ENCODE measurements at regions not wholly inside any gene's neighbourhood (a gene's known extent, or its start where the extent isn't known, plus 50 kb on each side); places are given as distances from the start of the nearest gene placed in this dataset.
"Not testable (repeated sequence)": the region's sequence is repeated elsewhere in the genome, so short reads cannot be mapped to it uniquely, and the experiment has no call there.

DNA sequence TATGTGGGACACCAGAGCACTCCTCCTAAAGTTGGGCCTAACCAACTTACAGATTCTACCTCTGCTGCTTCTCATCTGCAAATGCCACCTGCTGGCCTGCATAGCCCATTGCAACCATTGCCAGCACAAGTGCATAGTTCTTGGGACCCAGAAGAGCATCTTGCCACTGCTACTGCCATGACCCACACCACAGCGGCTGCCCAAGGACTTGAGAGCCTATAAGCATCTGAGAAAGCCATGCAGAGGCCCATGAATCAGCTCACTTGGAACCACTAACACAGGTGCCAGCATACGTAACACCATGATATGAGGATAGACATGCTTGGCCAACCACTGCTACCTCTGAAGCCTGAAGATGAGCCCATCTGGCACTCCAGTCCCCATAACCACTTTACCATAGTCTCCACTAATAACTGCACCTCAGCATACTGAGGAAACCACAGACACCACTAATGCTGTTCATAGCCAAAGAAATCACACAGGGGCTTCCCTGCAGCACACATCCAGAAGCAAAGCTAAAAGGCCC, 258.1 kb upstream of the AGTR2 start:
- DNase-seq (ENCODE audit: low read depth), result peak; percentile 12
- TF ChIP-seq, protein P1, sequence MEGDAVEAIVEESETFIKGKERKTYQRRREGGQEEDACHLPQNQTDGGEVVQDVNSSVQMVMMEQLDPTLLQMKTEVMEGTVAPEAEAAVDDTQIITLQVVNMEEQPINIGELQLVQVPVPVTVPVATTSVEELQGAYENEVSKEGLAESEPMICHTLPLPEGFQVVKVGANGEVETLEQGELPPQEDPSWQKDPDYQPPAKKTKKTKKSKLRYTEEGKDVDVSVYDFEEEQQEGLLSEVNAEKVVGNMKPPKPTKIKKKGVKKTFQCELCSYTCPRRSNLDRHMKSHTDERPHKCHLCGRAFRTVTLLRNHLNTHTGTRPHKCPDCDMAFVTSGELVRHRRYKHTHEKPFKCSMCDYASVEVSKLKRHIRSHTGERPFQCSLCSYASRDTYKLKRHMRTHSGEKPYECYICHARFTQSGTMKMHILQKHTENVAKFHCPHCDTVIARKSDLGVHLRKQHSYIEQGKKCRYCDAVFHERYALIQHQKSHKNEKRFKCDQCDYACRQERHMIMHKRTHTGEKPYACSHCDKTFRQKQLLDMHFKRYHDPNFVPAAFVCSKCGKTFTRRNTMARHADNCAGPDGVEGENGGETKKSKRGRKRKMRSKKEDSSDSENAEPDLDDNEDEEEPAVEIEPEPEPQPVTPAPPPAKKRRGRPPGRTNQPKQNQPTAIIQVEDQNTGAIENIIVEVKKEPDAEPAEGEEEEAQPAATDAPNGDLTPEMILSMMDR (conservative IDR thresholded peaks at IDR 0.05; ENCODE audit: control insufficient read depth, insufficient read depth, low read depth, low read length), result peak; percentile 49
- H3K4me3 ChIP-seq (ENCODE audit: control insufficient read depth, low read depth, low read length), result no peak overlapping the region

DNA sequence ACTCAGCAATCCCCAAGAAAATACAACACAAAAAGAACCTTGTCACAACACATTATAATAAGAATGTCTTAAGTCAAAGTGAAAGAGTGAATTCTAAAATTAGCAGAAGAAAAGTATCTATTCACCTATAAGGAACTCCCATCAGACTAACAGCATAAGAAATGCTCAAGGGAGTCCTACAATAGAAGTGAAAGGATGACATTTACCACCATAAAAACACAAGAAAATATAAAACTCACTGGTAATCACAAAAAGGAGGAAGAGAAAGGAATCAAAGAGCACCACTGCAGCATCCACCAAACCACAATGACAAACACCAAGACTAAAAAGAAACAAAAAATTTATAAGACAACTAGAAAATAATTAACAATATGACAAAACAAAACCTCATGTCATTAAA, 257.0 kb upstream of the AGTR2 start:
- no peak overlapping the region for H3K4me3 ChIP-seq (ENCODE audit: control insufficient read depth, low read depth, low read length)
- DNase-seq (ENCODE audit: low read depth), result no peak
- TF ChIP-seq, protein P1 (conservative IDR thresholded peaks at IDR 0.05; ENCODE audit: control insufficient read depth, insufficient read depth, low read depth, low read length), result no peak

DNA sequence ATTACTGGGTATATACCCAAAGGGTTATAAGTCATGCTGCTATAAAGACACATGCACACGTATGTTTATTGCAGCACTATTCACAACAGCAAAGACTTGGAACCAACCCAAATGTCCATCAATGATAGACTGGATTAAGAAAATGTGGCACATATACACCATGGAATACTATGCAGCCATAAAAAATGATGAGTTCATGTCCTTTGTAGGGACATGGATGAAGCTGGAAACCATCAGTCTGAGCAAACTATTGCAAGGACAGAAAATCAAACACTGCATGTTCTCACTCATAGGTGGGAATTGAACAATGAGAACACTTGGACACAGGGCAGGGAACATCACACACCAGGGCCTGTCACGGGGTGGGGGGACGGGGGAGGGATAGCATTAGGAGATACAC, 254.9 kb upstream of the AGTR2 start:
- H3K4me3 ChIP-seq (ENCODE audit: control insufficient read depth, low read depth, low read length); DNase-seq (ENCODE audit: low read depth): not testable (repeated sequence)

DNA sequence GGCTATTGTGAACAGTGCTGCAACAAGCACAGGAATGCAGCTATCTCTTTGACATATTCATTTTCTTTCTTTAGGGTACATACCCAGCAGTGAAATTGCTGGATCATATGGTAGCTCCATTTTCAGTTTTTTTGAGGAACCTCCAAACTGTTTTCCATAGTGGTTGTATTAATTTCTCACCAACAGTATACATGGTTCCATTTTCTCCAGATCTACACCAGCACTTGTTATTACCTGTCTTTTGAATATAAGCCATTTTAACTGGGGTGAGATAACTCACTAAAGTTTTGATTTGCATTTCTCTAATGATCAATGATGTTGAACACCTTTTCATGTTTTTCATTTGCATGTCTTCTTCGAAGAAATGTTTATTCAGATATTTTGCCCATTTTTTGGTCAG, 241.1 kb upstream of the AGTR2 start:
- no peak for DNase-seq (ENCODE audit: low read depth)
- TF ChIP-seq, protein P1 (conservative IDR thresholded peaks at IDR 0.05; ENCODE audit: control insufficient read depth, insufficient read depth, low read depth, low read length), result no peak
- H3K4me3 ChIP-seq (ENCODE audit: control insufficient read depth, low read depth, low read length), result no peak overlapping the region

DNA sequence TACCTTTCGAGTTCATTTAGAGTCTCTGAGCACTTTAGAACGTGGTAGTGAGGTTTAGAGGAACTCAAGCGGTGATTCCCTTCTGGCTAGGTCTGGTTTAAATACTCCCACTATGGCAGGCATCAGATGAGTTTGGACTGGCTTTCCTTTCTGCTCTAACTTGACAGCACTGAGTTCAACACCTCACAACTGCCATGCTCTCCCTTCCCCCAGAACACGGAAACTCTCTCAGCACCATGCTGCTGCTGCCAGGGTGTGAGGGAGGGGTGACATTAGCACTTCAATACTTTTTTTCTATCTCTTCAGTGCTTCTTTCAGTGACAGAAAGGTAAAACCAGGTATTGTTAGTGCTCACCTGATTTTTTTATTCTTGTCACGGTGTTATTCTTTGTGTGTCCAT, 234.5 kb upstream of the AGTR2 start:
- DNase-seq (ENCODE audit: low read depth), result no peak
- no peak overlapping the region for H3K4me3 ChIP-seq (ENCODE audit: control insufficient read depth, low read depth, low read length)
- TF ChIP-seq, protein P1 (conservative IDR thresholded peaks at IDR 0.05; ENCODE audit: control insufficient read depth, insufficient read depth, low read depth, low read length), result no peak

DNA sequence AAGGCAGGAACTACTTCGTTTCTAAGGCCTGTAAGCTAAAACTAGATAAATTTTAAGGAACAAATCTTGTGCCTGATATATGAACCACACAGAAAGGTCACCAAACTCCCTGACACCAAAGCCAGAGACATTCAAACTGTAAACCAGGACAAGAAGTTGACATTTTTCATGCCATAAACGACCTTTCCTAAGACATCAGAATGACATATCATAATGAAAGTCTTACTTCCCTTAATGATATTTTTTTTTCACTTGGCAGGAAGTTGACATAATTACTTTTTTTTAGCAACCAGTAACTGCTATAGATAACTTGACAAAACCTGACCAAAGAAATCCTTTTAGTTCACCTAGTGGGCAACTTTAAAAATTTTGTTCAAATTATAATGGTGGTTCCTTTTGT, 231.5 kb upstream of the AGTR2 start:
- TF ChIP-seq, protein P1 (conservative IDR thresholded peaks at IDR 0.05; ENCODE audit: control insufficient read depth, insufficient read depth, low read depth, low read length), result no peak
- H3K4me3 ChIP-seq (ENCODE audit: control insufficient read depth, low read depth, low read length), result no peak overlapping the region
- no peak for DNase-seq (ENCODE audit: low read depth)

DNA sequence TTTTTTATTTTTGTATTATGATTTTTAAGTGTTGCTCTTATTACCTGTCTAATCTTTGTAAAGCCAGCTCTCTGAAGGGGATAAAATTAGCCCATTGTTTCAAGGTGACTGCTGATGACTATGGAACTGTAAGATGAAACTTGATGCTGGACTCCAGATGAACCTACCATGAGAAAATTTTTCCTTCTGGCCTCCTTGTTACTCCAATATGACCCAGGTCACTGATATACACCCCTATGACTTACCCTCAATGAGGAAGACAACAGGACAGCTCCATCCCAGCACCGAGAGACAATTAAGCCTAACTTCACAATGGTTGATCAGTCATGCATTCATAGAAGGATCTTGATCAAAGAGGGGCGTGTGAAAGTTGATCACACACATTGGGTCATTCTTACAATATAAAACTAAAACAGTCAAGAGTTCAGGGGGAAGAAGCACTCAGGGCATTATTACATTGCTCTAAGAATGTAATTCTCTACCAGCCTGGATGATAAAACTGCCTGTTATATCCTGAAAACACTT, 230.8 kb upstream of the AGTR2 start:
- H3K4me3 ChIP-seq (ENCODE audit: control insufficient read depth, low read depth, low read length), result no peak overlapping the region
- DNase-seq (ENCODE audit: low read depth), result no peak
- TF ChIP-seq, protein P1 (conservative IDR thresholded peaks at IDR 0.05; ENCODE audit: control insufficient read depth, insufficient read depth, low read depth, low read length), result no peak
